ENCODE measurements at regions not wholly inside any gene's neighbourhood (a gene's known extent, or its start where the extent isn't known, plus 50 kb on each side); places are given as distances from the start of the nearest gene placed in this dataset.

DNA sequence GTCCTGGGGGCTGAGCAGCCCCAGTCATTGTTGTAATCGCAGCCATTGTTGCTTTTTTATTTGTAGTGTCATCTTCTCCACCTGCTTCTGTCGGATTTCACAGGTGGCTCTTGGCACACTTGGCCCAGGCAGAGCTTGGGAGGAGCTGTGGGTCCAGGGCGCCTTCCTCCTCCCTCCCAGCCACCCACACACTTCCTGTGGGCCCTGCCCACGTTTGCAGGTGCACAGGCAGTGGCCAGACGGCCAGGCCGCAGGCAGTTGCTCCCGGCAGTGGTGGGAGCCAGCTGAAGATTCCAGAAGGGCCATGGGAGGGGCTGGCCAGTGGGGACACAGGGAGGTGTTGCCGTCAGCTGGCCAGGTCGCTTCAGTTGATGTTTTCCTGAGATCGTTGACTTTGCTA is 1191.9 kb downstream of the BRD1 start:
- Histone ChIP-seq H3K4me1 (ENCODE audit: control insufficient read depth in 1 of 2, insufficient read depth in 2 of 2, low read length in 2 of 2) (no peaks in the 10 kb centered on the region), H3K27me3 (ENCODE audit: control insufficient read depth in 1 of 2, insufficient read depth in 2 of 2, low read length in 2 of 2) (no peaks in the 10 kb centered on the region), H3K4me3 (ENCODE audit: low read depth in 1 of 2, low read length in 2 of 2) (no peak overlapping the region), H3K9ac (ENCODE audit: low read depth in 1 of 2, low read length in 2 of 2) (no peak overlapping the region), H3K36me3 (ENCODE audit: control insufficient read depth in 1 of 2, insufficient read depth in 2 of 2, low read length in 2 of 2) (no peaks in the 10 kb centered on the region), H3K9me3 (ENCODE audit: control insufficient read depth in 1 of 2, low read length in 2 of 2) (no peaks in the 10 kb centered on the region), H3K27ac (ENCODE audit: low read depth, low read length) (no peak overlapping the region)

DNA sequence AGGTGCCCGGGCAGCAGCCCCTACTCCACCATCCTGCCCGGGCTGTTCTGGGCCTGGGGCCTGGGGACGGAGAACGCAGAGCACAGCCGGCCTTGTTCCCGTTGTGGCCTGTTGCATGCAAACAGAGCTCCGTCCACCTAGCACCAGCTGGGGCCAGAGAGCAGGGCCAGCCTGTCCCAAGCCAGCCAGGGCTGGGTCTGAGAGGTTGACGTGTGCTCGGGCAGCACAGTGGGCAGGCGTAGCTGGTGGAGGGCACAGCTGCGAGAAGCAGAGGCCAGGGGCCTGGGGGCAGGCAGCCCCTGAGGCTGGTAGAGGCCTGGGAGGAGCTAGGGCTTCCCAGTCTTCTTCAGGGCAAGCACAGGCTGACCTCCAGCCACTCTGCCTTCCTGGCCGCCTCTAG is 1192.6 kb downstream of the BRD1 start:
- Histone ChIP-seq H3K9ac (ENCODE audit: low read depth in 1 of 2, low read length in 2 of 2) (no peak overlapping the region), H3K27me3 (ENCODE audit: control insufficient read depth in 1 of 2, insufficient read depth in 2 of 2, low read length in 2 of 2) (no peaks in the 10 kb centered on the region), H3K4me3 (ENCODE audit: low read depth in 1 of 2, low read length in 2 of 2) (no peak overlapping the region), H3K36me3 (ENCODE audit: control insufficient read depth in 1 of 2, insufficient read depth in 2 of 2, low read length in 2 of 2) (no peaks in the 10 kb centered on the region), H3K4me1 (ENCODE audit: control insufficient read depth in 1 of 2, insufficient read depth in 2 of 2, low read length in 2 of 2) (no peaks in the 10 kb centered on the region), H3K27ac (ENCODE audit: low read depth, low read length) (no peak overlapping the region), H3K9me3 (ENCODE audit: control insufficient read depth in 1 of 2, low read length in 2 of 2) (no peaks in the 10 kb centered on the region)

DNA sequence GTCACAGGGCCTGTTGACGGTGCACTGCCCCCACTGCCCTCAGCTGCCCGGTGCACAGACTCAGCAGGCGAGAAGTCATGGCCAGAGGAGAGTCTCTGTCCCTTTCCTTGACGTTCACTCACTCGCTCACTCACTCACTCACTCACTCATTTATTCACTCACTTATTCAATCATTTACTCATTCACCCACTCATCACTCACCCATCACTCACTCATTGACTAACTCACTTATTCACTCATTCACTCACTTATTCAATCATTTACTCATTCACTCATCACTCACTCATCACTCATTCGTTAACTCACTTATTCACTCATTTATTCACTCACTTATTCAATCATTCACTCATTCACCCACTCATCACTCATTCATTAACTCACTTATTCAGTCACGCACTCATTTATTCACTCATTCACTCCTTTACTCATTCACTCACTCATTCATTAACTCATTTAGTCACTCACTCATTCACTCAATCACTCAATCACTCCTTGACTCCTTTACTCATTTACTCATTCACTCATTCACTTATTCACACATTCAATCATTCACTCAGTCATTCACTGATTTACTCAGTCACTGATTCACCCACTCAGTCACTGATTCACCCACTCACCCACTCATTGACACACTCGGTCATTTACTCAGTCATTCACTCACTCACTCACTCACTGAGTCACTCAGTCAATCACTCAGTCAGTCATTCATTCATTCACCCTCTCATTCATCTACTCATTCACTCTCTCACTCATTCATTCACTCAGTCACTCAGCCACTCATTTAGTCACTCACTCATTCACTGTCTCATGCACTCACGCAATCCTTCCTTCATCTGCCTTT is 1193.5 kb downstream of the BRD1 start:
- H3K27ac ChIP-seq (ENCODE audit: low read depth, low read length), result no peak overlapping the region
- H3K4me3 ChIP-seq (ENCODE audit: low read depth in 1 of 2, low read length in 2 of 2), result no peak overlapping the region
- H3K36me3 ChIP-seq (ENCODE audit: control insufficient read depth in 1 of 2, insufficient read depth in 2 of 2, low read length in 2 of 2), result no peaks in the 10 kb centered on the region

DNA sequence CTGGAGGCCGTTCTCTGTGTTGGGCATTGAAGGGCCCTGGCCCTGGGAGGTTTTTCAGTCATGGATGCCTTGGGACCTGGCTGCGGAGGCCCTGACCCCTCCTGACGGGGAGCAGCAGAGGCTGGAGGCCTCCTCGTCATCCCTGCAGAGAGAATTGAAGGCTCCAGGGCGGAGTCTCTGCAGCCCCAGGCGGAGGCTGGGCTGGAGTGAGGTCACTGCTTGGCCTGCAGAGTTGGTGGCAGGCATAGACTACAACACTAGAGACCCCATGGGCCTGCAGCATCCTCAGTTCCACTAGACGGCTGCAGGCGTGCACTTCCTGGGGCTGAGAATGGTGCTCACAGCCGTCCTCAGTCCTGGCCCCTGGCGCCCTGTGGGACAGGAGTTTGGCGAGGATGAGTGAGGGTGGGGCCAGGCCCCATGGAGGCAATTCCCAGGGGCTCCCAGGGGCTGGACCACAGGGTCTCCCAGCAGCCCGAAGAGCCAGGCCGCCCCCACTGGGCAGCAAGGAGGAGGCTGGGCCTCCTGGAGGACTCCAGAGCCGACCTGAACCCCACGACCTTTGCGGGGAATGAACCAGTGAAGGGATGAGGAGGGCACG is 1194.9 kb downstream of the BRD1 start:
- Histone ChIP-seq H3K4me1 (ENCODE audit: control insufficient read depth in 1 of 2, insufficient read depth in 2 of 2, low read length in 2 of 2) (no peaks in the 10 kb centered on the region), H3K9ac (ENCODE audit: low read depth in 1 of 2, low read length in 2 of 2) (no peak overlapping the region)

More for the DNA sequence above, 1193.5 kb downstream of the BRD1 start:
- Histone ChIP-seq H3K9ac (ENCODE audit: low read depth in 1 of 2, low read length in 2 of 2) (no peak overlapping the region), H3K4me1 (ENCODE audit: control insufficient read depth in 1 of 2, insufficient read depth in 2 of 2, low read length in 2 of 2) (no peaks in the 10 kb centered on the region), H3K9me3 (ENCODE audit: control insufficient read depth in 1 of 2, low read length in 2 of 2) (no peaks in the 10 kb centered on the region), H3K27me3 (ENCODE audit: control insufficient read depth in 1 of 2, insufficient read depth in 2 of 2, low read length in 2 of 2) (no peaks in the 10 kb centered on the region)

DNA sequence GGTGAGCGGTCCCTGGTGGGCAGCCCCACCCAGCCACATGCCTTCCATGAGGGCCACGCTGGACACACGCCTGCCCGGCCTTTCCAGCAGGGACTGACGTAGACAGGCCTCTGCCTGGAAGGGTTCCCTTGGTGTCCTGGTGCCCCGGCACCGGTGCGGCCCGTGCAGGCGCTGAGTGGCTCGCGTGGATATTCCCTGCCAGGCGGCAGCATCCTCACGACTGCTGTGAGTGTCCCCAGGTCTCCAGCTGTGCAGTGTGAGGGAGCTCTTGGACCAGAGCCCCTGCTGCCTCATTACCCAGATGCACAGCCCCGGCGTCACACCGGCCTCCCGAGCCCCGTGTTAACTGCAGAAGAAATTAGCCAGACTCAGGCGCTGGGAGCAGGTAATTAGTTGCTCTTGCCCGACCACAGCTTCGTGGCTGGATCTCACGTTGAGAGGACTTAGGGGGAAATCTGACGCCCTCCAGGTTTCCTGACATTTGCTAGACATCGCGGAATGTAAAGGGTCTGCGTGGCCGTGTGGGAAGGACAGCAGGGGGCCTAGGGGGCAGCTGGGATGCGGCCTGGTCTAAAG is 1196.3 kb downstream of the BRD1 start:
- no peaks in the 10 kb centered on the region for H3K9me3 ChIP-seq (ENCODE audit: control insufficient read depth in 1 of 2, low read length in 2 of 2)
- no peaks in the 10 kb centered on the region for H3K4me1 ChIP-seq (ENCODE audit: control insufficient read depth in 1 of 2, insufficient read depth in 2 of 2, low read length in 2 of 2)
- H3K27me3 ChIP-seq (ENCODE audit: control insufficient read depth in 1 of 2, insufficient read depth in 2 of 2, low read length in 2 of 2), result no peaks in the 10 kb centered on the region
- no peak overlapping the region for H3K4me3 ChIP-seq (ENCODE audit: low read depth in 1 of 2, low read length in 2 of 2)
- H3K27ac ChIP-seq (ENCODE audit: low read depth, low read length), result no peak overlapping the region
- no peaks in the 10 kb centered on the region for H3K36me3 ChIP-seq (ENCODE audit: control insufficient read depth in 1 of 2, insufficient read depth in 2 of 2, low read length in 2 of 2)
- no peak overlapping the region for H3K9ac ChIP-seq (ENCODE audit: low read depth in 1 of 2, low read length in 2 of 2)

More for the DNA sequence above, 1194.9 kb downstream of the BRD1 start:
- Histone ChIP-seq H3K9me3 (ENCODE audit: control insufficient read depth in 1 of 2, low read length in 2 of 2) (no peaks in the 10 kb centered on the region), H3K36me3 (ENCODE audit: control insufficient read depth in 1 of 2, insufficient read depth in 2 of 2, low read length in 2 of 2) (no peaks in the 10 kb centered on the region), H3K4me3 (ENCODE audit: low read depth in 1 of 2, low read length in 2 of 2) (no peak overlapping the region), H3K27me3 (ENCODE audit: control insufficient read depth in 1 of 2, insufficient read depth in 2 of 2, low read length in 2 of 2) (no peaks in the 10 kb centered on the region), H3K27ac (ENCODE audit: low read depth, low read length) (no peak overlapping the region)

DNA sequence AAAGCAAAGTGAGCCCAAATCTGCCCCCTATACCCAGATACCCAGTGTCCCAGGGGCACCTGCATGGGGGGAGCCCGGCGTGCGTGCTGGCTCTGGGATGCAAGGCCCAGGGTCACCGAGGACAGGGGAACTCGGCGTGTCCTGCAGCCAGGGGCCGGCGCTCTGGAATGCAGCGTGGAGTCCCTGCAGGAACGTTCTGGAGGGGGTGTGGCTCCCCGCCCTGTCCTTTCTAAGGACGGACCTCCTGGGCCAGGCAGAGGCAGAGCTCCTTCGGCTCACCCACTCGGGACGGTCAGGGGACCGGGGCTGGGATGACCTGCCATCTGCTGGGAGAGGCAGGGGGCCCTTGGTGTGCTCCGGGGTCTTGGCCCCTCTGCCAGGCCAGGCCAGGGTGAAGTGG is 1196.8 kb downstream of the BRD1 start:
- Histone ChIP-seq H3K9ac (ENCODE audit: low read depth in 1 of 2, low read length in 2 of 2) (no peak overlapping the region), H3K9me3 (ENCODE audit: control insufficient read depth in 1 of 2, low read length in 2 of 2) (no peaks in the 10 kb centered on the region), H3K4me3 (ENCODE audit: low read depth in 1 of 2, low read length in 2 of 2) (no peak overlapping the region), H3K27ac (ENCODE audit: low read depth, low read length) (no peak overlapping the region), H3K27me3 (ENCODE audit: control insufficient read depth in 1 of 2, insufficient read depth in 2 of 2, low read length in 2 of 2) (no peaks in the 10 kb centered on the region), H3K4me1 (ENCODE audit: control insufficient read depth in 1 of 2, insufficient read depth in 2 of 2, low read length in 2 of 2) (no peaks in the 10 kb centered on the region), H3K36me3 (ENCODE audit: control insufficient read depth in 1 of 2, insufficient read depth in 2 of 2, low read length in 2 of 2) (no peaks in the 10 kb centered on the region)

DNA sequence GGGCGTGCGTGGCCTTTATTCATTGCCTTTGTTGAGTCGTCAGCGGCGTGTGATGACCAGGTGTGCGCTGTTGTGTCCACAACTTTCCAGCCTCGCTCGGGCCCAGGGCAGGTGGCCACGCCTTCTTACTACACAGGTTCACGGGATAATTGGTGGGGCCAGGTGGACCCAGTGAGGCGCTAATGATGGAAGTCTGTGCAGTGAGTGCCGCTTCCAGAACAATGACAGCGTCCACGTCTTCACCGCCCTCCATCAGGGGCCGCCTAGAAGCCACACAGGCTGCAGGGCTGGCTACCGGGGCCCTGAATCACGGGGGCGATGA is 1197.3 kb downstream of the BRD1 start:
- H3K4me3 ChIP-seq (ENCODE audit: low read depth in 1 of 2, low read length in 2 of 2), result no peak overlapping the region
- H3K27me3 ChIP-seq (ENCODE audit: control insufficient read depth in 1 of 2, insufficient read depth in 2 of 2, low read length in 2 of 2), result no peaks in the 10 kb centered on the region
- H3K9me3 ChIP-seq (ENCODE audit: control insufficient read depth in 1 of 2, low read length in 2 of 2), result no peaks in the 10 kb centered on the region
- H3K36me3 ChIP-seq (ENCODE audit: control insufficient read depth in 1 of 2, insufficient read depth in 2 of 2, low read length in 2 of 2), result no peaks in the 10 kb centered on the region
- no peak overlapping the region for H3K9ac ChIP-seq (ENCODE audit: low read depth in 1 of 2, low read length in 2 of 2)
- H3K4me1 ChIP-seq (ENCODE audit: control insufficient read depth in 1 of 2, insufficient read depth in 2 of 2, low read length in 2 of 2), result no peaks in the 10 kb centered on the region
- no peak overlapping the region for H3K27ac ChIP-seq (ENCODE audit: low read depth, low read length)

DNA sequence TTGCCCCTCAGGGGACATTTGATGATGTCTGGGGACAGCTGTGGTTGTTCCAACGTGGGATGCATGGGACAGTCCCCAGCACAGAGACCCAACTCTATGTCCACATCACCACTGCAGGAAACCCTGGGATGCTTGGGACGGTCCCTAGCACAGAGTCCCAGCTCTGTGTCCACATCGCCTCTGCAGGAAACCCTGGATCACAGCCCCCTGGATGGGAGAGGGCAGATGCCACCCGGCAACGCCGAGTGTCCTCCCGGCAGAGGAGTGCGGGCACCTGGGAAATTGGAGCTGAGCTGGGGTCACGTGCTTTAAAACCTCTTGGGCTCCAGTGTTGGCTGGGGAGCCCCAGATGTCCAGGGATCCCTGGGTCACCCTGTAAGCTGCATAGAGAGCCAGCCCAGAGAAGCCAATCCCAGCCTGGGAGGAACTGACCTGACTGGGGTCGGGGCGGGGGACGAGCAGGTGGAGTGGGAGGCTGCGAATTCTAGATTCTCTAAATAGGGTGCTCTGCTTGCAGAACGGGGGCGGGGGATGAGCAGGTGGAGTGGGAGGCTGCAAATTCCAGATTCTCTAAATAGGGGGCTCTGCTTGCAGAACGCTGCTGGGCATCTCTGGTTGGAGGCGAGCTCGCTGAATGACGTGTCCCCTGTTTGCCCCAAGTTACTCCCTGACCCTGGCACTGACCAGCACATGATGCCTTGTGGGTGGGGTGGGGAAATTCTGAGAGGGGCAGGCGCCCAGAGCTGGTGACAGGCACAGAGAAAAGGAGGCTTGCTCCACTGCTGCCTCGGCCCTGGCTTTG is 1197.8 kb downstream of the BRD1 start:
- Histone ChIP-seq H3K27me3 (ENCODE audit: control insufficient read depth in 1 of 2, insufficient read depth in 2 of 2, low read length in 2 of 2) (no peaks in the 10 kb centered on the region), H3K9ac (ENCODE audit: low read depth in 1 of 2, low read length in 2 of 2) (no peak overlapping the region), H3K4me3 (ENCODE audit: low read depth in 1 of 2, low read length in 2 of 2) (no peak overlapping the region), H3K9me3 (ENCODE audit: control insufficient read depth in 1 of 2, low read length in 2 of 2) (no peaks in the 10 kb centered on the region), H3K36me3 (ENCODE audit: control insufficient read depth in 1 of 2, insufficient read depth in 2 of 2, low read length in 2 of 2) (no peaks in the 10 kb centered on the region), H3K27ac (ENCODE audit: low read depth, low read length) (no peak overlapping the region), H3K4me1 (ENCODE audit: control insufficient read depth in 1 of 2, insufficient read depth in 2 of 2, low read length in 2 of 2) (no peaks in the 10 kb centered on the region)

DNA sequence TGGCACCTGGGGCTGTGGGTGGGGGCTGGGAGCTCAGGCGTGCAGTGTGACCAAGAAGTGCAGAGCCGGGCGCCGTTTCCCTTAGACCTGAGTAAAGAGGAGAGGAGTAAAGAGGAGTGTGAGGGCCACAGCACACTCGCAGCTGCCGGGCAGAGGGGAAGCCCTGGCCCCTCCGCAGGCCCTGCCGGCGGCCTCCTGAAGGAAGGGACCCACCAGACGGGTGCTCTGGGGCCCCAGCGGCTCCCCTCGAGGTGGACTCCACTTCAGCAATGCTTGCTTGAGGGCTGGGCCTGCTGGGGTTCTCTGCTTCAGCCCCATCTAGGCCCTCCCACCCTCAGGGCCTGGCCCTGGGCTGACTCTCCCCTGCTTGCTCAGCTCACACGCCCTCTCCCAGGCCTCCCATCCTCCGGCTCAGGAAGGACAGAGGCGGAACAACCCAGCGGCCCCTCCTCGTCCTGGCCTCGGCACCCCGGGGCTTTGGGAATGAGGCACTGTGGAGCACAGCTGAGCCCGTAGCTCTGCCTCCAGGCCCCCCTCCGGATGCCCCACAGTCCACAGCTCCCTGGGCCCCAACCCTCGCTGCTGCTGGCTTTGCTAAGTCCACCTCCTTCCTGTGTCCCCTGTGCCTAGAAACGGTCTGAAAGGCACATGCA is 1198.7 kb downstream of the BRD1 start:
- Histone ChIP-seq H3K27me3 (ENCODE audit: control insufficient read depth in 1 of 2, insufficient read depth in 2 of 2, low read length in 2 of 2) (no peaks in the 10 kb centered on the region), H3K9me3 (ENCODE audit: control insufficient read depth in 1 of 2, low read length in 2 of 2) (no peaks in the 10 kb centered on the region), H3K9ac (ENCODE audit: low read depth in 1 of 2, low read length in 2 of 2) (no peak overlapping the region), H3K36me3 (ENCODE audit: control insufficient read depth in 1 of 2, insufficient read depth in 2 of 2, low read length in 2 of 2) (no peaks in the 10 kb centered on the region), H3K27ac (ENCODE audit: low read depth, low read length) (no peak overlapping the region), H3K4me3 (ENCODE audit: low read depth in 1 of 2, low read length in 2 of 2) (no peak overlapping the region), H3K4me1 (ENCODE audit: control insufficient read depth in 1 of 2, insufficient read depth in 2 of 2, low read length in 2 of 2) (no peaks in the 10 kb centered on the region)

All from duodenal mucosa (tissue), 2 donors.